ENCODE measurements at regions not wholly inside any gene's neighbourhood (a gene's known extent, or its start where the extent isn't known, plus 50 kb on each side); places are given as distances from the start of the nearest gene placed in this dataset.

GRCh38 chr6:130537447-130537846 is 171.6 kb downstream of the TMEM200A start:
- no peak for ATAC-seq (ENCODE audit: poor library complexity)
- CTCF ChIA-PET, result no interaction called here
- H3K36me3 Mint-ChIP-seq (ENCODE audit: low read depth), result peaks cover 15% of the 10 kb centered on the region
- no peak for TF ChIP-seq CTCF (IDR thresholded peaks at IDR 0.05)
- DNase-seq, result peak in 1 of 14 experiments; percentile 16
- Histone ChIP-seq H3K4me1 (ENCODE audit: insufficient read depth, low read length) (peaks cover 11% of the 10 kb centered on the region), H3K27ac (ENCODE audit: low read depth in 1 of 2, low read length in 2 of 2) (no peak overlapping the region), H3K27me3 (ENCODE audit: control insufficient read depth in 1 of 2, insufficient read depth in 2 of 2, low read length in 2 of 2) (no peaks in the 10 kb centered on the region), H3K36me3 (ENCODE audit: insufficient read depth, low read length) (no peaks in the 10 kb centered on the region), H3K9me3 (ENCODE audit: control insufficient read depth in 1 of 2, insufficient read depth in 1 of 2, low read length in 2 of 2) (peaks cover 7 to 15% of the 10 kb centered on the region in 2 experiments), H3K4me3 (ENCODE audit: low read length) (no peak overlapping the region)
- H3K27ac Mint-ChIP-seq, result no peak overlapping the region
- no peaks in the 10 kb centered on the region for H3K27me3 Mint-ChIP-seq
- POLR2A ChIA-PET, result no interaction called here
- intact Hi-C loops (cut with DNase I, micrococcal nuclease), result no loop called here
- H3K4me3 Mint-ChIP-seq, result no peak overlapping the region
- H3K9me3 Mint-ChIP-seq, result peaks cover 17% of the 10 kb centered on the region
- H3K4me1 Mint-ChIP-seq (ENCODE audit: low read depth), result peaks cover 8% of the 10 kb centered on the region

- Mint-ChIP-seq H3K4me3 (no peak overlapping the region), H3K4me1 (ENCODE audit: low read depth) (no peaks in the 10 kb centered on the region), H3K36me3 (ENCODE audit: low read depth) (no peaks in the 10 kb centered on the region), H3K27me3 (no peaks in the 10 kb centered on the region), H3K9me3 (no peaks in the 10 kb centered on the region), H3K27ac (no peak overlapping the region)
- POLR2A ChIA-PET, result interaction anchor here (1.6 kb wide), 1 partner anchor 15 kb away, joined by 3 read pairs; no protein-coding TSS in a partner anchor
- H3K4me3 ChIP-seq (ENCODE audit: low read length), result no peak overlapping the region
- no peaks in the 10 kb centered on the region for H3K27me3 ChIP-seq (ENCODE audit: control insufficient read depth in 1 of 2, insufficient read depth in 2 of 2, low read length in 2 of 2)
- DNase-seq (no peak), ATAC-seq (ENCODE audit: poor library complexity) (no peak)
- no peaks in the 10 kb centered on the region for H3K9me3 ChIP-seq (ENCODE audit: control insufficient read depth in 1 of 2, insufficient read depth in 1 of 2, low read length in 2 of 2)
- no peak overlapping the region for H3K27ac ChIP-seq (ENCODE audit: low read depth in 1 of 2, low read length in 2 of 2)
- intact Hi-C loops (cut with DNase I, micrococcal nuclease), result no loop called here
- CTCF ChIA-PET, result no interaction called here
- no peaks in the 10 kb centered on the region for H3K36me3 ChIP-seq (ENCODE audit: insufficient read depth, low read length)
- no peaks in the 10 kb centered on the region for H3K4me1 ChIP-seq (ENCODE audit: insufficient read depth, low read length)
- TF ChIP-seq CTCF (IDR thresholded peaks at IDR 0.05), result no peak
Measured at GRCh38 chr6:130547723-130548122, 181.9 kb downstream of the TMEM200A start.

GRCh38 chr6:130557481-130558112 is 191.8 kb downstream of the TMEM200A start:
- no peak for ATAC-seq (ENCODE audit: poor library complexity)
- Mint-ChIP-seq H3K4me1 (ENCODE audit: low read depth) (peaks cover 19% of the 10 kb centered on the region), H3K4me3 (no peak overlapping the region), H3K36me3 (ENCODE audit: low read depth) (no peaks in the 10 kb centered on the region), H3K27me3 (no peaks in the 10 kb centered on the region), H3K9me3 (peaks cover 4% of the 10 kb centered on the region), H3K27ac (no peak overlapping the region)
- ChIA-PET POLR2A (no interaction called here), CTCF (no interaction called here)
- no peak overlapping the region for H3K27ac ChIP-seq (ENCODE audit: low read depth in 1 of 2, low read length in 2 of 2)
- H3K9me3 ChIP-seq (ENCODE audit: control insufficient read depth in 1 of 2, insufficient read depth in 1 of 2, low read length in 2 of 2), result no peaks in the 10 kb centered on the region
- DNase-seq, result no peak
- H3K4me1 ChIP-seq (ENCODE audit: insufficient read depth, low read length), result no peaks in the 10 kb centered on the region
- intact Hi-C loops (cut with DNase I, micrococcal nuclease), result no loop called here
- H3K4me3 ChIP-seq (ENCODE audit: low read length), result no peak overlapping the region
- H3K27me3 ChIP-seq (ENCODE audit: control insufficient read depth in 1 of 2, insufficient read depth in 2 of 2, low read length in 2 of 2), result no peaks in the 10 kb centered on the region
- no peaks in the 10 kb centered on the region for H3K36me3 ChIP-seq (ENCODE audit: insufficient read depth, low read length)
- no peak for TF ChIP-seq CTCF (IDR thresholded peaks at IDR 0.05)

Measured in CD4-positive, alpha-beta T cell (primary cell).